Smooth muscle cell (in vitro differentiated cells): ENCODE measurements at regions not wholly inside any gene's neighbourhood (a gene's known extent, or its start where the extent isn't known, plus 50 kb on each side); places are given as distances from the start of the nearest gene placed in this dataset.
"Not testable (repeated sequence)": the region's sequence is repeated elsewhere in the genome, so short reads cannot be mapped to it uniquely, and the experiment has no call there.

ENCODE experiments used
- DNase-seq: peaks from one replicate; lab custom pipeline; 2025; ENCODE audit not compliant: unreplicated experiment; lab: John Stamatoyannopoulos, UW
- H2AFZ ChIP-seq: fragments of 200-600 bp; sonication (generic); 2 replicates; pipeline ENCODE4 v1.6.0; 2016; ENCODE audit warnings: antibody characterized with exemption, low read depth, mild to moderate bottlenecking
- H3F3A ChIP-seq: fragments of 200-600 bp; sonication (generic); 2 replicates; pipeline ENCODE4 v1.6.0; 2017; ENCODE audit warnings: antibody characterized with exemption, low read depth
- H3K27ac ChIP-seq: fragments of 200-600 bp; sonication (generic); 2 replicates; pipeline ENCODE4 v1.5.1; 2016; ENCODE audit warnings: low read depth, mild to moderate bottlenecking
- H3K27me3 ChIP-seq: fragments of 200-600 bp; sonication (generic); 2 replicates; pipeline ENCODE4 v1.6.1; 2016; ENCODE audit warnings: low read depth, mild to moderate bottlenecking
- H3K36me3 ChIP-seq: fragments of 200-600 bp; sonication (generic); 2 replicates; pipeline ENCODE4 v1.5.1; 2016; ENCODE audit warnings: low read depth
- H3K4me1 ChIP-seq: fragments of 200-600 bp; sonication (generic); 2 replicates; pipeline ENCODE4 v1.5.1; 2016; ENCODE audit warnings: low read depth
- H3K4me2 ChIP-seq: fragments of 200-600 bp; sonication (generic); 2 replicates; pipeline ENCODE4 v1.6.0; 2016; ENCODE audit warnings: mild to moderate bottlenecking
- H3K4me3 ChIP-seq: fragments of 200-600 bp; sonication (generic); 2 replicates; pipeline ENCODE4 v1.5.1; 2016; ENCODE audit warnings: mild to moderate bottlenecking
- H3K79me2 ChIP-seq: fragments of 200-600 bp; sonication (generic); 2 replicates; pipeline ENCODE4 v1.6.0; 2016; ENCODE audit warnings: low read depth, mild to moderate bottlenecking
- H3K9ac ChIP-seq: fragments of 200-600 bp; sonication (generic); 2 replicates; pipeline ENCODE4 v1.6.0; 2016; ENCODE audit warnings: low read depth
- H3K9me3 ChIP-seq: fragments of 200-600 bp; sonication (generic); replicated peaks from 2 replicates; pipeline ENCODE4 v1.5.1; 2016; ENCODE audit warnings: low read depth
- H4K20me1 ChIP-seq: fragments of 200-600 bp; sonication (generic); 2 replicates; pipeline ENCODE4 v1.6.0; 2016; ENCODE audit warnings: low read depth
- WGBS: methylation state at CpG from one replicate; pipeline ENCODE4 v1.1.7; 2016; ENCODE audit warnings: low lambda C conversion rate; 5-methylcytosine and 5-hydroxymethylcytosine counted together

GRCh38 chr9:42931045-42931444 lies 747.6 kb downstream of the SPATA31A6 start:
- H4K20me1 ChIP-seq, H3K79me2 ChIP-seq, H3K36me3 ChIP-seq, H3K27me3 ChIP-seq, H3K4me2 ChIP-seq, H3K9ac ChIP-seq, H3K9me3 ChIP-seq, DNase-seq, H3K4me3 ChIP-seq, H3K4me1 ChIP-seq, H3F3A ChIP-seq, H2AFZ ChIP-seq, H3K27ac ChIP-seq: not testable (repeated sequence)
- 79% methylated on average over 3 of the region's 5 CpGs for WGBS

GRCh38 chr9:42937583-42938235 lies 754.2 kb downstream of the SPATA31A6 start:
- H3K9ac ChIP-seq, H3K27me3 ChIP-seq, H3K79me2 ChIP-seq, DNase-seq, H3K4me1 ChIP-seq, H3K9me3 ChIP-seq, H3K36me3 ChIP-seq, H2AFZ ChIP-seq, H3K4me2 ChIP-seq, H3F3A ChIP-seq, H3K4me3 ChIP-seq, H4K20me1 ChIP-seq, H3K27ac ChIP-seq: not testable (repeated sequence)
- 50% methylated on average over 2 of the region's 2 CpGs for WGBS

- H3K79me2 ChIP-seq, H4K20me1 ChIP-seq, H3K27ac ChIP-seq, H3K4me3 ChIP-seq, H3F3A ChIP-seq, H3K4me1 ChIP-seq, H3K9ac ChIP-seq, H2AFZ ChIP-seq, H3K4me2 ChIP-seq, H3K27me3 ChIP-seq, H3K9me3 ChIP-seq, H3K36me3 ChIP-seq, DNase-seq: not testable (repeated sequence)
- 84% methylated on average over 3 of the region's 4 CpGs for WGBS
Observed at GRCh38 chr9:42947050-42947449, 763.6 kb downstream of the SPATA31A6 start.

- not testable (repeated sequence) for H3K79me2 ChIP-seq, H3K27me3 ChIP-seq, H3K9me3 ChIP-seq, H3K4me2 ChIP-seq, DNase-seq, H3K9ac ChIP-seq, H3K27ac ChIP-seq, H4K20me1 ChIP-seq, H2AFZ ChIP-seq, H3K4me3 ChIP-seq, H3K36me3 ChIP-seq, H3K4me1 ChIP-seq, H3F3A ChIP-seq
- WGBS: 11% methylated on average over 2 of the region's 2 CpGs
Observed at GRCh38 chr9:42951239-42951638, 767.8 kb downstream of the SPATA31A6 start.

GRCh38 chr9:42965155-42965554 lies 781.7 kb downstream of the SPATA31A6 start:
- not testable (repeated sequence) for H3F3A ChIP-seq, H2AFZ ChIP-seq

GRCh38 chr9:42971872-42972271 lies 788.4 kb downstream of the SPATA31A6 start:
- H2AFZ ChIP-seq, H3K27me3 ChIP-seq, H4K20me1 ChIP-seq, H3K4me1 ChIP-seq, H3K79me2 ChIP-seq, H3K9me3 ChIP-seq, H3K4me2 ChIP-seq, H3K4me3 ChIP-seq, H3K36me3 ChIP-seq, H3F3A ChIP-seq, H3K27ac ChIP-seq, DNase-seq, H3K9ac ChIP-seq: not testable (repeated sequence)
- WGBS: 94% methylated on average over 8 of the region's 10 CpGs

More at GRCh38 chr9:42965155-42965554, 781.7 kb downstream of the SPATA31A6 start:
- H4K20me1 ChIP-seq, H3K4me2 ChIP-seq, DNase-seq, H3K9ac ChIP-seq, H3K27me3 ChIP-seq, H3K4me3 ChIP-seq, H3K79me2 ChIP-seq, H3K9me3 ChIP-seq, H3K4me1 ChIP-seq, H3K27ac ChIP-seq, H3K36me3 ChIP-seq: not testable (repeated sequence)
- WGBS: 8% methylated on average over 2 of the region's 2 CpGs
